ENCODE measurements at regions not wholly inside any gene's neighbourhood (a gene's known extent, or its start where the extent isn't known, plus 50 kb on each side); places are given as distances from the start of the nearest gene placed in this dataset.
"Not testable (repeated sequence)": the region's sequence is repeated elsewhere in the genome, so short reads cannot be mapped to it uniquely, and the experiment has no call there.

- in situ Hi-C loops (cut with HindIII; ENCODE audit: low sequenced_read_pairs): not testable (repeated sequence)
Observed at GRCh38 chr14:97068293-97068692, 271.1 kb downstream of the VRK1 start.

GRCh38 chr14:97070259-97070658, 273.1 kb downstream of the VRK1 start:
- in situ Hi-C loops (cut with HindIII; ENCODE audit: low sequenced_read_pairs): no loop called here

- in situ Hi-C loops (cut with HindIII; ENCODE audit: low sequenced_read_pairs): no loop called here
Observed at GRCh38 chr14:97071177-97071576, 274.0 kb downstream of the VRK1 start.

GRCh38 chr14:97073622-97074021, 276.4 kb downstream of the VRK1 start:
- in situ Hi-C loops (cut with HindIII; ENCODE audit: low sequenced_read_pairs): no loop called here

- in situ Hi-C loops (cut with HindIII; ENCODE audit: low sequenced_read_pairs): no loop called here
Observed at GRCh38 chr14:97074456-97074855, 277.3 kb downstream of the VRK1 start.

- in situ Hi-C loops (cut with HindIII; ENCODE audit: low sequenced_read_pairs): no loop called here
Observed at GRCh38 chr14:97074856-97075255, 277.7 kb downstream of the VRK1 start.

- in situ Hi-C loops (cut with HindIII; ENCODE audit: low sequenced_read_pairs): no loop called here
Observed at GRCh38 chr14:97077253-97077653, 280.1 kb downstream of the VRK1 start.

GRCh38 chr14:97077687-97078086, 280.5 kb downstream of the VRK1 start:
- in situ Hi-C loops (cut with HindIII; ENCODE audit: low sequenced_read_pairs): no loop called here

GRCh38 chr14:97080991-97081390, 283.8 kb downstream of the VRK1 start:
- in situ Hi-C loops (cut with HindIII; ENCODE audit: low sequenced_read_pairs): no loop called here

GRCh38 chr14:97095269-97095668, 298.1 kb downstream of the VRK1 start:
- in situ Hi-C loops (cut with HindIII; ENCODE audit: low sequenced_read_pairs): no loop called here

GRCh38 chr14:97097296-97097695, 300.1 kb downstream of the VRK1 start:
- in situ Hi-C loops (cut with HindIII; ENCODE audit: low sequenced_read_pairs): no loop called here

GRCh38 chr14:97100306-97100705, 303.1 kb downstream of the VRK1 start:
- in situ Hi-C loops (cut with HindIII; ENCODE audit: low sequenced_read_pairs): no loop called here

- in situ Hi-C loops (cut with HindIII; ENCODE audit: low sequenced_read_pairs): no loop called here
Observed at GRCh38 chr14:97101561-97101960, 304.4 kb downstream of the VRK1 start.

- in situ Hi-C loops (cut with HindIII; ENCODE audit: low sequenced_read_pairs): no loop called here
Observed at GRCh38 chr14:97104029-97104428, 306.8 kb downstream of the VRK1 start.

- in situ Hi-C loops (cut with HindIII; ENCODE audit: low sequenced_read_pairs): no loop called here
Observed at GRCh38 chr14:97106166-97106565, 309.0 kb downstream of the VRK1 start.

- in situ Hi-C loops (cut with HindIII; ENCODE audit: low sequenced_read_pairs): no loop called here
Observed at GRCh38 chr14:97106609-97107008, 309.4 kb downstream of the VRK1 start.

- in situ Hi-C loops (cut with HindIII; ENCODE audit: low sequenced_read_pairs): no loop called here
Observed at GRCh38 chr14:97107080-97107479, 309.9 kb downstream of the VRK1 start.

- in situ Hi-C loops (cut with HindIII; ENCODE audit: low sequenced_read_pairs): no loop called here
Observed at GRCh38 chr14:97107760-97108159, 310.6 kb downstream of the VRK1 start.

GRCh38 chr14:97109234-97109633, 312.1 kb downstream of the VRK1 start:
- in situ Hi-C loops (cut with HindIII; ENCODE audit: low sequenced_read_pairs): no loop called here

- in situ Hi-C loops (cut with HindIII; ENCODE audit: low sequenced_read_pairs): no loop called here
Observed at GRCh38 chr14:97113339-97113738, 316.2 kb downstream of the VRK1 start.

GRCh38 chr14:97116546-97116945, 319.4 kb downstream of the VRK1 start:
- in situ Hi-C loops (cut with HindIII; ENCODE audit: low sequenced_read_pairs): no loop called here

- in situ Hi-C loops (cut with HindIII; ENCODE audit: low sequenced_read_pairs): no loop called here
Observed at GRCh38 chr14:97117693-97118092, 320.5 kb downstream of the VRK1 start.

- in situ Hi-C loops (cut with HindIII; ENCODE audit: low sequenced_read_pairs): no loop called here
Observed at GRCh38 chr14:97120204-97120603, 323.0 kb downstream of the VRK1 start.

GRCh38 chr14:97120611-97121031, 323.4 kb downstream of the VRK1 start:
- in situ Hi-C loops (cut with HindIII; ENCODE audit: low sequenced_read_pairs): no loop called here
